BJ (cell line): ENCODE measurements at regions not wholly inside any gene's neighbourhood (a gene's known extent, or its start where the extent isn't known, plus 50 kb on each side); places are given as distances from the start of the nearest gene placed in this dataset.

Experiments
- CTCF ChIA-PET: fragments of 350-600 bp; formaldehyde crosslinking; extraction: SDS; loops from one replicate; lab custom pipeline; 2021; ENCODE audit warnings: antibody characterized with exemption, inconsistent platforms; lab: Yijun Ruan, JAX
- POLR2A ChIA-PET: fragments of 300-600 bp; sonication (Branson Sonifier 250); formaldehyde crosslinking; extraction: SDS; loops from one replicate; lab custom pipeline; 2021; ENCODE audit warnings: antibody characterized with exemption; lab: Charles Lee
- DNase-seq: peaks from one replicate; pipeline ENCODE4 v3.0.0-alpha.2; 2011; ENCODE audit warnings: low read depth
- H3K27me3 ChIP-seq: 2 replicates; pipeline ENCODE4 v1.6.0; 2011; ENCODE audit warnings: low read length; ENCODE audit not compliant: control insufficient read depth, insufficient read depth
- H3K36me3 ChIP-seq: 2 replicates; pipeline ENCODE4 v1.5.1; 2011; ENCODE audit warnings: low read length; ENCODE audit not compliant: control insufficient read depth, insufficient read depth
- H3K4me3 ChIP-seq: 2 replicates; pipeline ENCODE4 v1.5.1; 2011; ENCODE audit warnings: low read depth, mild to moderate bottlenecking, control low read depth, low read length
- TF ChIP-seq, protein P1 (sequence below): IDR thresholded peaks from 2 replicates; pipeline ENCODE4 v1.5.1; 2011; ENCODE audit warnings: low read depth, mild to moderate bottlenecking, control low read depth, inconsistent platforms, low read length, moderate library complexity; ENCODE audit not compliant: insufficient read depth

DNA sequence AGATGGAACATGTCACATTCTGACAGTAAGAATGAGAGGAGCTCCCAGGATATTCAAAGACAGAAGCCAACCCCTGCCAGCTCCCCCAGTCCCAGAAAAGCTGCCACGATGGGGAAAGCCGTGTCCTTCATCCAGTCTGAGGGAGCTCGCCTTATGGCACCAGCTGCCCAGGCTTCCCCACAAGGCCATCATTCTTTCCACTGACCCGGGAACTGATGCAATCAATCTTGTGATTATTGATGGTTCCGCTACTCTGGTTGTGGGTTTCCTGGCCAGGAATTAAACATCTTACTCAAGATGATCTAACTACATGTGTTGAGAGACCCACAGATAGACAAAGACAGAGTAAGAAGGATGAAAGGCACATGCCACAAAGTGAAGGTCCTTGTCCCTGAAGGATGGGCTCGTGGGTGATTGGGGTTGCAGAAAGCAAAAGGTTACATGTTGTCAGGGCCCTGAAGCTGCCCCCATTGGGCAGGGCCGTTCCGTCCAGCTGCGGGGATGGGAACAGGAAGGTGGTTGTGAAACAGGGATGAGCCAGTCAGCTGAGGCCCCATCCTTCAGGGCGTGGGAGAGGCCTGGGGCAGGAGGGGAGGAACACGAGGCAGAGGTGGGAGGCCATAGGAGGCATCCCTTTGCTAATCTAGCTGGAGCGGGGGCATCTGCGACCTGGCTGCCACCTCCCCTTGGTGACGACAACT lies 127.6 kb downstream of the OAT start:
- H3K36me3 ChIP-seq, result no peaks in the 10 kb centered on the region
- no peaks in the 10 kb centered on the region for H3K27me3 ChIP-seq
- ChIA-PET CTCF (interaction anchor here (3.6 kb wide), 1 partner anchor 98 kb away, joined by 18 read pairs; no protein-coding TSS in a partner anchor), POLR2A (no interaction called here)
- DNase-seq, result no peak
- TF ChIP-seq, protein P1, sequence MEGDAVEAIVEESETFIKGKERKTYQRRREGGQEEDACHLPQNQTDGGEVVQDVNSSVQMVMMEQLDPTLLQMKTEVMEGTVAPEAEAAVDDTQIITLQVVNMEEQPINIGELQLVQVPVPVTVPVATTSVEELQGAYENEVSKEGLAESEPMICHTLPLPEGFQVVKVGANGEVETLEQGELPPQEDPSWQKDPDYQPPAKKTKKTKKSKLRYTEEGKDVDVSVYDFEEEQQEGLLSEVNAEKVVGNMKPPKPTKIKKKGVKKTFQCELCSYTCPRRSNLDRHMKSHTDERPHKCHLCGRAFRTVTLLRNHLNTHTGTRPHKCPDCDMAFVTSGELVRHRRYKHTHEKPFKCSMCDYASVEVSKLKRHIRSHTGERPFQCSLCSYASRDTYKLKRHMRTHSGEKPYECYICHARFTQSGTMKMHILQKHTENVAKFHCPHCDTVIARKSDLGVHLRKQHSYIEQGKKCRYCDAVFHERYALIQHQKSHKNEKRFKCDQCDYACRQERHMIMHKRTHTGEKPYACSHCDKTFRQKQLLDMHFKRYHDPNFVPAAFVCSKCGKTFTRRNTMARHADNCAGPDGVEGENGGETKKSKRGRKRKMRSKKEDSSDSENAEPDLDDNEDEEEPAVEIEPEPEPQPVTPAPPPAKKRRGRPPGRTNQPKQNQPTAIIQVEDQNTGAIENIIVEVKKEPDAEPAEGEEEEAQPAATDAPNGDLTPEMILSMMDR, result no peak
- H3K4me3 ChIP-seq, result no peak overlapping the region

DNA sequence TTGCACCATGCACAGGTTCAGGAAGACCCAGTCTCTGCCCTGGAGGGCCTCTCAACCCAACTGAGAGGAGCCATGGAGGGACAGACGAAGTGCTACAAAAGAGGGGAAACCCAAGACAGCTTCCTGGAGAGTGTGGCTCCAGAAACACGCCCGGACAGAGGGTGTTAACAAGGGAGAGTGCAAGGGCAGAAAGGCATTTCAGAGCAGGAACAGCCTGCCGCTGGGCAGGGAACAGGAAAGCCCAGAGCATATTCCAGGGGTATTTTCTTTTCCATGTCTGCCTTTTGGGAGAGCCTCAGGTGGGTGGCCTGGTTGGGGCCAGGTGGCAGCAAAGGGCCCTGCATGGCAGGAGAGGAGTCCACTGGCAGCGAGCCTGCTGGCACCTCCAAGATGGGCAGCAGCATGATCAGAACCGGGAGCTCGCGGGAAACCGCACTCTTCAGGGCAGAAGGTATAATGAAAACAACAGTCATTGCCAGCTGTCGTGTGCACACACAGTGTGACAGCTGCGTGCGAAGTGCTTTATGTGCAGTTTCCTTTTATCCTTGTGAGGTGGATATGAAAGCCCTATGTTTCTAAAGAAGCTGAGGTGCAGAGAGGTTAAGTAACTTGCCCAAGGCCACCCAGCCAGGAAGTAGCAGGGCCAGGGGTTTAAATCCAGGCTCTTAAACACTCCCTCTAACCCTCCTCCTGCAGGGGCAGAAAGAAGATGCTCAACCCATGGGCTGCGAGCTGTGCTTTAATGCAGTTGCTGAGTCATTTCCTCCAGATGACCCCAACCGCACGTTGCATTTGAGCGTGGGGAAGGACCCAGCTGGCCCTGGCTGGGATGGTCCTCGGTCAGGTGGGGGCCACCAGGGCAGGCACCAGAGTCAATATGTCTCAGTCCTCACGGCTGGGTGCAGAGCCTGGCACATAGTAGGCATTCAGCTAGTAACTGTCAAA lies 128.6 kb downstream of the OAT start:
- DNase-seq, result peak; percentile 21
- H3K27me3 ChIP-seq, result no peaks in the 10 kb centered on the region
- H3K4me3 ChIP-seq, result no peak overlapping the region
- ChIA-PET CTCF (interaction anchor here (1.1 to 3.6 kb wide), 3 partner anchors 11 to 99 kb away, joined by 3 to 18 read pairs (median 3); no protein-coding TSS in a partner anchor), POLR2A (no interaction called here)
- H3K36me3 ChIP-seq, result no peaks in the 10 kb centered on the region
- TF ChIP-seq, protein P1, result no peak

DNA sequence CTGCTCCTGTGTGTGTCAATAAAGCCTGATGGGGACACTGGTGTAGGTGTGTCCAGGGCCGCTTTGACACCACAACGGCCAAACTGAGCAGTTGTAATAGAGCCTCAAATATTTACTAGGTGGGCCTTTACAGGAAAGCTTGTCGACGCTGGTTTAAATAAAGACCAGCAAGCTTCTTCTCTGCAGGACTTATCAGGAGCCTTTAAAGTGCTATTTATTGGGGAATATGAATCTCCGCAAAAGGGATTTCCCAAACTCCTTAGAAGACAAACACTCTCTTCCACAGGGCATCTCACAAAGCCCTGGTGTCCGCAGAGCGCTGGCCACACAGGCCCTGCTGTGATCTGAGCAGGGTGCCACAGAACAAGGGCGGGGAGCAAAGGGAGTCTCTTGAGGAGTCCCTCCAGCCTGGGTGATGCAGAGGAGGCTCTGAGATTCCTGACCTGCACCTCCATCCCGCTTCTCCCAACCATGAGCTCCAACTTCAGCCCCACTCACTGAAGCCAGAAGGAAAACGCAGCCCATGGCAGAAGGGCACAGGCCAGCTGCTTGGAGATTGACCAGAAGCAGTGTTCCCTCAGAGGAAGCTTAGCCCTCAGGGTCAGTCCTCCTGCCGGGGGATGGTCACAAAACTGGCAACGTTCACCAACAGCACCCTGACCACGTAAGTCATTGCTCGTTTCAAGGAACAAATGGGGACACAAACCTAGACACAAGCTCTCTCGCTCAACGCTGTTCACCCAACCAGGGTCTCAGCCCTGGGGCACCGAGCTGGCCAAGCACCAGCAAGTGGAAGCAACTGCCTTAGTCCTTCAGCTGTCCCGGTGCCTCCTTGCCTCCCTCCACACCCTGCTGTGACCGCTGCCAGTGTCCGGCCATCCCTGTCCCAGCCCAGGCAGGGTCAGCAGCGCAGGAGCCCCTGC lies 129.5 kb downstream of the OAT start:
- Histone ChIP-seq H3K4me3 (no peak overlapping the region), H3K36me3 (no peaks in the 10 kb centered on the region), H3K27me3 (no peaks in the 10 kb centered on the region)
- no peak for DNase-seq
- ChIA-PET CTCF (interaction anchor here (1.1 to 3.6 kb wide), 4 partner anchors 10 to 100 kb away, joined by 3 to 18 read pairs (median 3); no protein-coding TSS in a partner anchor), POLR2A (no interaction called here)
- TF ChIP-seq, protein P1, result no peak

DNA sequence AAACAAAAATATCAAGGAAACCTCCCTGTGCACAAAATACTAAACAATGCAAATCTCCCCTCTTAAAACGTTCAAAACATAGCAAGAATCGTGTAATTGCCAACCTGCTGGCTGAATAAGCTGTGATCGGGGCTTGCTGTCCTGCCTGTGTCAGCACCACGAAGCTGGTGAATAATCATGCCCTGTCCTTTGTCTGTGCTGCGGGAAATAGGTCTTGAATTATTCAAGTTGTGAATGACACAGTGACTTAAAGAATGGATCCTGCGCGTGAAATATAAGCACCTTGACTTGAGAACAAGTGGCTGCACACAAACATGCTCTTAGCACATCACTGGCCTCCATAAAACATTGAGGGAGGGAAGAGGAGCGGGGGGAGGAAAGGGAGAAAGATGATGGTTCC lies 130.2 kb downstream of the OAT start:
- Histone ChIP-seq H3K4me3 (no peak overlapping the region), H3K36me3 (no peaks in the 10 kb centered on the region), H3K27me3 (no peaks in the 10 kb centered on the region)
- CTCF ChIA-PET, result interaction anchor here (1.2 to 3.6 kb wide), 3 partner anchors 13 to 101 kb away, joined by 3 to 18 read pairs (median 3); no protein-coding TSS in a partner anchor
- TF ChIP-seq, protein P1, result no peak
- POLR2A ChIA-PET, result no interaction called here
- DNase-seq, result no peak
